ENCODE measurements at regions not wholly inside any gene's neighbourhood (a gene's known extent, or its start where the extent isn't known, plus 50 kb on each side); places are given as distances from the start of the nearest gene placed in this dataset.
"Not testable (repeated sequence)": the region's sequence is repeated elsewhere in the genome, so short reads cannot be mapped to it uniquely, and the experiment has no call there.

GRCh38 chr18:22521026-22521707, 103.5 kb upstream of the CTAGE1 start:
- Mint-ChIP-seq H3K36me3 (no peaks in the 10 kb centered on the region), H3K27ac (no peak overlapping the region), H3K27me3 (no peaks in the 10 kb centered on the region)

GRCh38 chr18:22523481-22523880, 105.8 kb upstream of the CTAGE1 start:
- H3K4me3 Mint-ChIP-seq, result no peak overlapping the region
- H3K9me3 Mint-ChIP-seq, result peaks cover 3% of the 10 kb centered on the region
- no peaks in the 10 kb centered on the region for H3K36me3 Mint-ChIP-seq
- no peaks in the 10 kb centered on the region for H3K4me1 Mint-ChIP-seq
- no peak overlapping the region for H3K27ac Mint-ChIP-seq
- H3K27me3 Mint-ChIP-seq, result no peaks in the 10 kb centered on the region
- ATAC-seq, result no peak

More at GRCh38 chr18:22521026-22521707, 103.5 kb upstream of the CTAGE1 start:
- no peak overlapping the region for H3K4me3 Mint-ChIP-seq
- ATAC-seq, result peak; percentile 26
- no peaks in the 10 kb centered on the region for H3K4me1 Mint-ChIP-seq
- peaks cover 3% of the 10 kb centered on the region for H3K9me3 Mint-ChIP-seq

- Mint-ChIP-seq H3K4me3 (no peak overlapping the region), H3K36me3 (no peaks in the 10 kb centered on the region), H3K27ac (no peak overlapping the region), H3K9me3 (peaks cover 3% of the 10 kb centered on the region), H3K4me1 (no peaks in the 10 kb centered on the region), H3K27me3 (no peaks in the 10 kb centered on the region)
- ATAC-seq, result no peak
Observed at GRCh38 chr18:22524783-22525182, 107.1 kb upstream of the CTAGE1 start.

- Mint-ChIP-seq H3K4me3 (no peak overlapping the region), H3K27me3 (no peaks in the 10 kb centered on the region), H3K4me1 (no peaks in the 10 kb centered on the region), H3K36me3 (no peaks in the 10 kb centered on the region), H3K27ac (no peak overlapping the region), H3K9me3 (peaks cover 3% of the 10 kb centered on the region)
- no peak for ATAC-seq
Observed at GRCh38 chr18:22525313-22525712, 107.6 kb upstream of the CTAGE1 start.

GRCh38 chr18:22525883-22526282, 108.2 kb upstream of the CTAGE1 start:
- Mint-ChIP-seq H3K4me1 (no peaks in the 10 kb centered on the region), H3K36me3 (no peaks in the 10 kb centered on the region), H3K27ac (no peak overlapping the region), H3K4me3 (no peak overlapping the region), H3K9me3 (peaks cover 3% of the 10 kb centered on the region), H3K27me3 (no peaks in the 10 kb centered on the region)
- ATAC-seq, result no peak

- H3K9me3 Mint-ChIP-seq, result peaks cover 3% of the 10 kb centered on the region
- no peaks in the 10 kb centered on the region for H3K4me1 Mint-ChIP-seq
- ATAC-seq, result no peak
- no peak overlapping the region for H3K4me3 Mint-ChIP-seq
- no peak overlapping the region for H3K27ac Mint-ChIP-seq
- H3K27me3 Mint-ChIP-seq, result no peaks in the 10 kb centered on the region
- no peaks in the 10 kb centered on the region for H3K36me3 Mint-ChIP-seq
Observed at GRCh38 chr18:22528291-22528690, 110.6 kb upstream of the CTAGE1 start.

- H3K36me3 Mint-ChIP-seq, H3K4me3 Mint-ChIP-seq, ATAC-seq, H3K4me1 Mint-ChIP-seq, H3K9me3 Mint-ChIP-seq, H3K27ac Mint-ChIP-seq, H3K27me3 Mint-ChIP-seq: not testable (repeated sequence)
Observed at GRCh38 chr18:22534706-22535105, 117.0 kb upstream of the CTAGE1 start.

GRCh38 chr18:22536558-22536957, 118.8 kb upstream of the CTAGE1 start:
- H3K4me1 Mint-ChIP-seq, result no peaks in the 10 kb centered on the region

GRCh38 chr18:22538426-22538825, 120.7 kb upstream of the CTAGE1 start:
- no peaks in the 10 kb centered on the region for H3K27me3 Mint-ChIP-seq
- no peak for ATAC-seq
- H3K27ac Mint-ChIP-seq, result no peak overlapping the region
- H3K9me3 Mint-ChIP-seq, result peaks cover 6% of the 10 kb centered on the region
- H3K36me3 Mint-ChIP-seq, result no peaks in the 10 kb centered on the region
- H3K4me1 Mint-ChIP-seq, result no peaks in the 10 kb centered on the region
- H3K4me3 Mint-ChIP-seq, result no peak overlapping the region

More at GRCh38 chr18:22536558-22536957, 118.8 kb upstream of the CTAGE1 start:
- Mint-ChIP-seq H3K27me3 (no peaks in the 10 kb centered on the region), H3K4me3 (no peak overlapping the region), H3K36me3 (no peaks in the 10 kb centered on the region), H3K9me3 (peaks cover 6% of the 10 kb centered on the region), H3K27ac (no peak overlapping the region)
- ATAC-seq, result no peak

- Mint-ChIP-seq H3K9me3 (peaks cover 6% of the 10 kb centered on the region), H3K27ac (no peak overlapping the region), H3K27me3 (no peaks in the 10 kb centered on the region), H3K36me3 (no peaks in the 10 kb centered on the region), H3K4me3 (no peak overlapping the region), H3K4me1 (no peaks in the 10 kb centered on the region)
- no peak for ATAC-seq
Observed at GRCh38 chr18:22539051-22539765, 121.5 kb upstream of the CTAGE1 start.

- H3K27me3 Mint-ChIP-seq, result no peaks in the 10 kb centered on the region
- ATAC-seq, result no peak
- peaks cover 6% of the 10 kb centered on the region for H3K9me3 Mint-ChIP-seq
- no peaks in the 10 kb centered on the region for H3K4me1 Mint-ChIP-seq
- H3K36me3 Mint-ChIP-seq, result no peaks in the 10 kb centered on the region
- no peak overlapping the region for H3K4me3 Mint-ChIP-seq
- H3K27ac Mint-ChIP-seq, result no peak overlapping the region
Observed at GRCh38 chr18:22541232-22541631, 123.5 kb upstream of the CTAGE1 start.

- Mint-ChIP-seq H3K27ac (no peak overlapping the region), H3K4me1 (no peaks in the 10 kb centered on the region), H3K9me3 (peaks cover 5% of the 10 kb centered on the region), H3K36me3 (no peaks in the 10 kb centered on the region), H3K4me3 (no peak overlapping the region), H3K27me3 (no peaks in the 10 kb centered on the region)
- no peak for ATAC-seq
Observed at GRCh38 chr18:22542406-22542835, 124.7 kb upstream of the CTAGE1 start.

GRCh38 chr18:22543769-22544168, 126.1 kb upstream of the CTAGE1 start:
- ATAC-seq, result no peak
- H3K36me3 Mint-ChIP-seq, result no peaks in the 10 kb centered on the region

GRCh38 chr18:22544626-22545025, 126.9 kb upstream of the CTAGE1 start:
- no peaks in the 10 kb centered on the region for H3K27me3 Mint-ChIP-seq
- no peaks in the 10 kb centered on the region for H3K4me1 Mint-ChIP-seq
- no peaks in the 10 kb centered on the region for H3K36me3 Mint-ChIP-seq
- ATAC-seq, result no peak
- peaks cover 5% of the 10 kb centered on the region for H3K9me3 Mint-ChIP-seq
- no peak overlapping the region for H3K27ac Mint-ChIP-seq
- no peak overlapping the region for H3K4me3 Mint-ChIP-seq

More at GRCh38 chr18:22543769-22544168, 126.1 kb upstream of the CTAGE1 start:
- peaks cover 5% of the 10 kb centered on the region for H3K9me3 Mint-ChIP-seq
- H3K4me3 Mint-ChIP-seq, result no peak overlapping the region
- no peaks in the 10 kb centered on the region for H3K27me3 Mint-ChIP-seq
- no peak overlapping the region for H3K27ac Mint-ChIP-seq
- no peaks in the 10 kb centered on the region for H3K4me1 Mint-ChIP-seq

GRCh38 chr18:22545066-22545760, 127.5 kb upstream of the CTAGE1 start:
- H3K27me3 Mint-ChIP-seq, result no peaks in the 10 kb centered on the region
- H3K36me3 Mint-ChIP-seq, result no peaks in the 10 kb centered on the region
- H3K27ac Mint-ChIP-seq, result no peak overlapping the region
- H3K4me3 Mint-ChIP-seq, result no peak overlapping the region
- H3K4me1 Mint-ChIP-seq, result no peaks in the 10 kb centered on the region
- peaks cover 5% of the 10 kb centered on the region for H3K9me3 Mint-ChIP-seq
- no peak for ATAC-seq
